Suppressor macrophage treated with lipopolysaccharide for 1 hour (primary cell): ENCODE measurements at regions not wholly inside any gene's neighbourhood (a gene's known extent, or its start where the extent isn't known, plus 50 kb on each side); places are given as distances from the start of the nearest gene placed in this dataset.

ENCODE experiments used
- DNase-seq, 3 donors: peaks; one replicate each; pipeline ENCODE4 v3.0.0-alpha.2; 2020 to 2022

GRCh38 chr6:10235344-10235743, 179.5 kb downstream of the TFAP2A start:
- no peak for DNase-seq

- no peak for DNase-seq
These were observed 184.3 kb downstream of the TFAP2A start for GRCh38 chr6:10230531-10230930.

- no peak for DNase-seq
These were observed 191.0 kb downstream of the TFAP2A start for GRCh38 chr6:10223841-10224240.

GRCh38 chr6:10221178-10221577, 193.7 kb downstream of the TFAP2A start:
- no peak for DNase-seq

GRCh38 chr6:10219510-10219909, 195.4 kb downstream of the TFAP2A start:
- DNase-seq, result no peak

- DNase-seq, result no peak
These were observed 197.8 kb downstream of the TFAP2A start for GRCh38 chr6:10217111-10217510.

- no peak for DNase-seq
These were observed 199.4 kb downstream of the TFAP2A start for GRCh38 chr6:10215326-10216110.

GRCh38 chr6:10210052-10210451, 204.8 kb downstream of the TFAP2A start:
- DNase-seq, result peak; percentile 28 to 64 (median 53)

GRCh38 chr6:10205892-10206291, 209.0 kb downstream of the TFAP2A start:
- peak; percentile 7 to 70 (median 69) for DNase-seq

GRCh38 chr6:10205120-10205519, 209.8 kb downstream of the TFAP2A start:
- no peak for DNase-seq

GRCh38 chr6:10203651-10204050, 211.2 kb downstream of the TFAP2A start:
- no peak for DNase-seq

- no peak for DNase-seq
These were observed 212.3 kb downstream of the TFAP2A start for GRCh38 chr6:10202581-10202980.

GRCh38 chr6:10201606-10202510, 213.0 kb downstream of the TFAP2A start:
- no peak for DNase-seq

- DNase-seq, result no peak
These were observed 218.8 kb downstream of the TFAP2A start for GRCh38 chr6:10196090-10196489.

- DNase-seq, result no peak
These were observed 219.8 kb downstream of the TFAP2A start for GRCh38 chr6:10194816-10195672.

GRCh38 chr6:10193321-10193720, 221.6 kb downstream of the TFAP2A start:
- DNase-seq, result no peak

- DNase-seq, result no peak
These were observed 224.8 kb downstream of the TFAP2A start for GRCh38 chr6:10190042-10190441.

- DNase-seq, result no peak
These were observed 230.3 kb downstream of the TFAP2A start for GRCh38 chr6:10184371-10185227.

- DNase-seq, result no peak
These were observed 234.5 kb downstream of the TFAP2A start for GRCh38 chr6:10180138-10181074.

- no peak for DNase-seq
These were observed 237.2 kb downstream of the TFAP2A start for GRCh38 chr6:10177704-10178103.

- no peak for DNase-seq
These were observed 239.5 kb downstream of the TFAP2A start for GRCh38 chr6:10175362-10175761.
